ENCODE measurements at regions not wholly inside any gene's neighbourhood (a gene's known extent, or its start where the extent isn't known, plus 50 kb on each side); places are given as distances from the start of the nearest gene placed in this dataset.

GRCh38 chr16:85514295-85514597 lies 98.9 kb upstream of the GSE1 start:
- POLR2A ChIA-PET (ENCODE audit: unreplicated experiment): interaction anchor here (0.6 to 1.0 kb wide), 2 partner anchors 32 to 37 kb away, joined by 3 to 8 read pairs; no protein-coding TSS in a partner anchor

More at GRCh38 chr16:85514295-85514597, 98.9 kb upstream of the GSE1 start:
- peak; percentile 23; the same call in 1 of the 2 replicates for TF ChIP-seq RAD21 (IDR thresholded peaks at IDR 0.05; ENCODE audit: low read length)
- TF ChIP-seq NFE2L2 (IDR thresholded peaks at IDR 0.05; ENCODE audit: low read depth, low read length): no peak
- peak overlapping the region; percentile 94 for H2BK120ac ChIP-seq (ENCODE audit: low read depth, low read length)
- H3K23ac ChIP-seq (ENCODE audit: low read depth, low read length): peak overlapping the region; percentile 60
- WGBS, 2 experiments (ENCODE audit: extremely low coverage in 2 of 2, insufficient read length in 1 of 2): 0% methylated on average over 4 of the region's 8 CpGs; no CpG with 5 or more reads in 1 of the 2 experiments
- peak overlapping the region; percentile 62 for H2AK5ac ChIP-seq (ENCODE audit: low read depth, low read length)
- H4K91ac ChIP-seq (ENCODE audit: insufficient read depth, low read depth, low read length): peak overlapping the region; percentile 92
- peak overlapping the region; percentile 70 for H3K56ac ChIP-seq (ENCODE audit: extremely low read depth, insufficient read depth, low read length)
- peak overlapping the region; percentile 78 for H3K4ac ChIP-seq (ENCODE audit: low read depth, low read length)
- dilution Hi-C loops (cut with HindIII; ENCODE audit: low sequenced_read_pairs, unreplicated experiment): no loop called here
- CTCF ChIA-PET: interaction anchor here (0.7 to 1.2 kb wide), 2 partner anchors 25 to 38 kb away, joined by 3 read pairs; no protein-coding TSS in a partner anchor
- H4K20me1 ChIP-seq (ENCODE audit: insufficient read depth, low read length): peaks cover 10% of the 10 kb centered on the region
- H2BK20ac ChIP-seq (ENCODE audit: low read depth, low read length): peak overlapping the region; percentile 89
- H3K18ac ChIP-seq (ENCODE audit: low read depth, low read length): peak overlapping the region; percentile 89
- peaks cover 36% of the 10 kb centered on the region for H3K4me1 ChIP-seq (ENCODE audit: control insufficient read depth, insufficient read depth, low read length)
- H3K27me3 ChIP-seq (ENCODE audit: control insufficient read depth, insufficient read depth, low read length): no peaks in the 10 kb centered on the region
- peak; percentile 68 for DNase-seq
- peak overlapping the region; percentile 80 for H3K14ac ChIP-seq (replicated peaks; ENCODE audit: low read depth, low read length)
- peak overlapping the region; percentile 74 to 77; a peak in 3 of 4 replicates for H4K8ac ChIP-seq (ENCODE audit: low read depth in 2 of 2, low read length in 2 of 2)
- no peaks in the 10 kb centered on the region for H3K36me3 ChIP-seq (ENCODE audit: control insufficient read depth, insufficient read depth, low read length)
- no peaks in the 10 kb centered on the region for H3K9me3 ChIP-seq (ENCODE audit: control insufficient read depth, insufficient read depth, low read length)
- in situ Hi-C loops (cut with MboI; ENCODE audit: low sequenced_read_pairs): no loop called here
- no peak overlapping the region; the same call in 1 of the 2 replicates for H3K4me2 ChIP-seq (ENCODE audit: low read depth, low read length)
- peaks cover 5 to 28% of the 10 kb centered on the region in 2 experiments; a peak in 3 of 4 replicates for H3K79me1 ChIP-seq (ENCODE audit: low read depth in 1 of 2, low read length in 2 of 2)
- peaks cover 7% of the 10 kb centered on the region for H3K9me1 ChIP-seq (ENCODE audit: insufficient read depth, low read length)
- ATAC-seq (ENCODE audit: low read depth): no peak
- peak overlapping the region; percentile 64 for H3K9ac ChIP-seq (ENCODE audit: low read depth, low read length)
- H2AK9ac ChIP-seq (replicated peaks; ENCODE audit: low read depth, low read length, poor library complexity): peak overlapping the region; percentile 94
- H4K5ac ChIP-seq (ENCODE audit: low read depth, low read length): peak overlapping the region; percentile 69; the same call in 1 of the 2 replicates
- H2BK15ac ChIP-seq (ENCODE audit: low read depth, low read length): 0 out of 3 replicates have a peak overlapping the region, but pooled peaks have one; percentile 43
- BruUV-seq (replicated peaks): no TSS peak
- H3K27ac ChIP-seq (ENCODE audit: insufficient read depth, low read length): peak overlapping the region; percentile 88
- intact Hi-C loops (cut with micrococcal nuclease): no loop called here
- peak overlapping the region; percentile 94 for H2BK5ac ChIP-seq (ENCODE audit: low read depth, low read length, poor library complexity, severe bottlenecking)
- peak overlapping the region; percentile 86 for H2AFZ ChIP-seq (replicated peaks; ENCODE audit: low read length, poor library complexity)
- H3K4me3 ChIP-seq (ENCODE audit: insufficient read depth, low read depth, low read length): no peak overlapping the region

Data from IMR-90 (cell line).